HEK293 (cell line): ENCODE measurements at regions not wholly inside any gene's neighbourhood (a gene's known extent, or its start where the extent isn't known, plus 50 kb on each side); places are given as distances from the start of the nearest gene placed in this dataset.

Source experiments
- CTCF ChIA-PET: fragments of 350-600 bp; formaldehyde crosslinking; extraction: SDS; loops from one replicate; lab custom pipeline; 2021; ENCODE audit warnings: antibody characterized with exemption; lab: Yijun Ruan, JAX
- POLR2A ChIA-PET: fragments of 300-600 bp; formaldehyde crosslinking; extraction: SDS; loops from one replicate; lab custom pipeline; 2020; ENCODE audit warnings: antibody characterized with exemption, inconsistent platforms; lab: Yijun Ruan, JAX
- H3K27ac ChIP-seq: fragments of 200-500 bp; sonication (Bioruptor generic); 2 replicates; pipeline ENCODE4 v1.5.1; 2014; ENCODE audit warnings: low read depth, low read length, control low read depth, inconsistent platforms; ENCODE audit errors: extremely low read depth
- H3K36me3 ChIP-seq, 2 experiments: fragments of 200-500 bp in 1 of 2; sonication (Bioruptor generic) in 1 of 2; 1 replicate in 1 of 2; 2 replicates in 1 of 2; pipeline ENCODE4 v1.5.1; 2014 to 2017; ENCODE audit warnings: inconsistent platforms in 2 of 2, low read length in 2 of 2; ENCODE audit not compliant: control insufficient read depth in 2 of 2, insufficient read depth in 1 of 2
- H3K4me1 ChIP-seq: fragments of 200-500 bp; sonication (Bioruptor generic); 2 replicates; pipeline ENCODE4 v1.5.1; 2014; ENCODE audit warnings: mild to moderate bottlenecking, low read length, inconsistent platforms; ENCODE audit not compliant: control insufficient read depth, insufficient read depth
- H3K4me3 ChIP-seq: 2 replicates; pipeline ENCODE4 v1.5.1; 2011; ENCODE audit warnings: low read depth, mild to moderate bottlenecking, control low read depth, low read length, moderate library complexity
- H3K9me3 ChIP-seq: fragments of 200-500 bp; sonication (Bioruptor generic); 2 replicates; pipeline ENCODE4 v1.5.1; 2014; ENCODE audit warnings: low read depth, low read length, inconsistent platforms; ENCODE audit not compliant: control insufficient read depth, insufficient read depth
- HOXA7 ChIP-seq: sonication (generic); formaldehyde crosslinking; IDR thresholded peaks from 2 replicates; pipeline ENCODE4 v1.8.1; 2022; ENCODE audit warnings: missing genetic modification reagents, borderline replicate concordance
- KLF8 ChIP-seq: fragments of 450-650 bp; formaldehyde crosslinking; IDR thresholded peaks from 2 replicates; pipeline ENCODE4 v1.5.1; 2016; ENCODE audit warnings: missing biosample characterization, missing genetic modification characterization
- MEIS1 ChIP-seq: sonication (generic); formaldehyde crosslinking; IDR thresholded peaks from 2 replicates; pipeline ENCODE4 v1.8.1; 2022; ENCODE audit warnings: missing genetic modification reagents, mild to moderate bottlenecking, borderline replicate concordance
- PBX3 ChIP-seq: sonication (generic); formaldehyde crosslinking; IDR thresholded peaks from 2 replicates; pipeline ENCODE4 v1.8.1; 2022; ENCODE audit warnings: mild to moderate bottlenecking, moderate library complexity, missing genetic modification reagents
- PRDM1 ChIP-seq: fragments of 450-650 bp; formaldehyde crosslinking; IDR thresholded peaks from 2 replicates; pipeline ENCODE4; 2016; ENCODE audit warnings: missing biosample characterization, missing genetic modification characterization
- SP7 ChIP-seq: fragments of 450-650 bp; formaldehyde crosslinking; IDR thresholded peaks from 2 replicates; pipeline ENCODE4 v1.5.1; 2016; ENCODE audit warnings: missing biosample characterization, missing genetic modification characterization
- ZBTB20 ChIP-seq: fragments of 450-650 bp; formaldehyde crosslinking; IDR thresholded peaks from 2 replicates; pipeline ENCODE4 v1.5.1; 2016; ENCODE audit warnings: missing biosample characterization, missing genetic modification characterization
- ZNF121 ChIP-seq: fragments of 450-650 bp; formaldehyde crosslinking; IDR thresholded peaks from 2 replicates; pipeline ENCODE4 v1.5.1; 2016; ENCODE audit warnings: missing biosample characterization, missing genetic modification characterization
- ZNF16 ChIP-seq: fragments of 450-650 bp; formaldehyde crosslinking; IDR thresholded peaks from 2 replicates; pipeline ENCODE4 v1.5.1; 2016; ENCODE audit warnings: low read depth, missing biosample characterization, missing genetic modification characterization
- ZNF223 ChIP-seq: fragments of 450-650 bp; formaldehyde crosslinking; IDR thresholded peaks from 2 replicates; pipeline ENCODE4 v1.5.1; 2016; ENCODE audit warnings: missing biosample characterization, missing genetic modification characterization
- ZNF274 ChIP-seq, 2 experiments: fragments of 200-500 bp in 1 of 2; fragments of 450-650 bp in 1 of 2; sonication (Bioruptor generic) in 1 of 2; formaldehyde crosslinking in 1 of 2; IDR thresholded peaks; 2 replicates each; pipeline versions ENCODE4 v1.5.1 to v1.6.1; 2014 to 2016; ENCODE audit warnings: borderline replicate concordance in 1 of 2, inconsistent platforms in 1 of 2, low read length in 1 of 2, missing biosample characterization in 1 of 2, missing genetic modification characterization in 1 of 2
- ZNF335 ChIP-seq: fragments of 450-650 bp; formaldehyde crosslinking; conservative IDR thresholded peaks from 2 replicates; pipeline ENCODE4 v1.5.1; 2016; ENCODE audit warnings: missing biosample characterization, missing genetic modification characterization
- ZNF341 ChIP-seq: fragments of 450-650 bp; formaldehyde crosslinking; IDR thresholded peaks from 2 replicates; pipeline ENCODE4; 2016; ENCODE audit warnings: low read depth, missing biosample characterization, missing genetic modification characterization
- ZNF561 ChIP-seq: fragments of 450-650 bp; IDR thresholded peaks from 2 replicates; pipeline ENCODE4 v1.5.1; 2018; ENCODE audit warnings: missing biosample characterization, missing genetic modification characterization, borderline replicate concordance
- ZNF830 ChIP-seq: fragments of 450-650 bp; IDR thresholded peaks from 2 replicates; pipeline ENCODE4 v1.5.0; 2018; ENCODE audit warnings: missing biosample characterization, missing genetic modification characterization, low read depth, mild to moderate bottlenecking, moderate library complexity
- TF ChIP-seq, protein P1 (sequence below): fragments of 450-650 bp; formaldehyde crosslinking; IDR thresholded peaks from 2 replicates; pipeline ENCODE4 v1.5.1; 2016; ENCODE audit warnings: missing biosample characterization, missing genetic modification characterization
- TF ChIP-seq, protein P2 (sequence below): fragments of 450-650 bp; formaldehyde crosslinking; IDR thresholded peaks from 2 replicates; pipeline ENCODE4 v1.5.1; 2017; ENCODE audit warnings: missing biosample characterization, mild to moderate bottlenecking, missing genetic modification characterization, moderate library complexity
- TF ChIP-seq, protein P3 (sequence below): fragments of 450-650 bp; formaldehyde crosslinking; IDR thresholded peaks from 2 replicates; pipeline ENCODE4 v1.5.1; 2017; ENCODE audit warnings: missing biosample characterization, missing genetic modification characterization

- TF ChIP-seq, protein P1, sequence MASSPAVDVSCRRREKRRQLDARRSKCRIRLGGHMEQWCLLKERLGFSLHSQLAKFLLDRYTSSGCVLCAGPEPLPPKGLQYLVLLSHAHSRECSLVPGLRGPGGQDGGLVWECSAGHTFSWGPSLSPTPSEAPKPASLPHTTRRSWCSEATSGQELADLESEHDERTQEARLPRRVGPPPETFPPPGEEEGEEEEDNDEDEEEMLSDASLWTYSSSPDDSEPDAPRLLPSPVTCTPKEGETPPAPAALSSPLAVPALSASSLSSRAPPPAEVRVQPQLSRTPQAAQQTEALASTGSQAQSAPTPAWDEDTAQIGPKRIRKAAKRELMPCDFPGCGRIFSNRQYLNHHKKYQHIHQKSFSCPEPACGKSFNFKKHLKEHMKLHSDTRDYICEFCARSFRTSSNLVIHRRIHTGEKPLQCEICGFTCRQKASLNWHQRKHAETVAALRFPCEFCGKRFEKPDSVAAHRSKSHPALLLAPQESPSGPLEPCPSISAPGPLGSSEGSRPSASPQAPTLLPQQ (tag by site-specific recombination), result peak; percentile 53; the same call in 1 of the 2 replicates
- TF ChIP-seq, protein P2, sequence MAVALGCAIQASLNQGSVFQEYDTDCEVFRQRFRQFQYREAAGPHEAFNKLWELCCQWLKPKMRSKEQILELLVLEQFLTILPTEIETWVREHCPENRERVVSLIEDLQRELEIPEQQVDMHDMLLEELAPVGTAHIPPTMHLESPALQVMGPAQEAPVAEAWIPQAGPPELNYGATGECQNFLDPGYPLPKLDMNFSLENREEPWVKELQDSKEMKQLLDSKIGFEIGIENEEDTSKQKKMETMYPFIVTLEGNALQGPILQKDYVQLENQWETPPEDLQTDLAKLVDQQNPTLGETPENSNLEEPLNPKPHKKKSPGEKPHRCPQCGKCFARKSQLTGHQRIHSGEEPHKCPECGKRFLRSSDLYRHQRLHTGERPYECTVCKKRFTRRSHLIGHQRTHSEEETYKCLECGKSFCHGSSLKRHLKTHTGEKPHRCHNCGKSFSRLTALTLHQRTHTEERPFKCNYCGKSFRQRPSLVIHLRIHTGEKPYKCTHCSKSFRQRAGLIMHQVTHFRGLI (tag by site-specific recombination), result peak; percentile 73; the same call in 1 of the 2 replicates
- TF ChIP-seq, protein P3, sequence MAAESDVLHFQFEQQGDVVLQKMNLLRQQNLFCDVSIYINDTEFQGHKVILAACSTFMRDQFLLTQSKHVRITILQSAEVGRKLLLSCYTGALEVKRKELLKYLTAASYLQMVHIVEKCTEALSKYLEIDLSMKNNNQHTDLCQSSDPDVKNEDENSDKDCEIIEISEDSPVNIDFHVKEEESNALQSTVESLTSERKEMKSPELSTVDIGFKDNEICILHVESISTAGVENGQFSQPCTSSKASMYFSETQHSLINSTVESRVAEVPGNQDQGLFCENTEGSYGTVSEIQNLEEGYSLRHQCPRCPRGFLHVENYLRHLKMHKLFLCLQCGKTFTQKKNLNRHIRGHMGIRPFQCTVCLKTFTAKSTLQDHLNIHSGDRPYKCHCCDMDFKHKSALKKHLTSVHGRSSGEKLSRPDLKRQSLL, result no peak
- TF ChIP-seq KLF8 (tag by site-specific recombination), result peak; percentile 87
Observed at GRCh38 chr14:76956316-76957090, 72.0 kb downstream of the IRF2BPL start (continued).

- ChIA-PET CTCF (interaction anchor here (0.7 to 4.5 kb wide), 9 partner anchors 8 to 97 kb away, joined by 3 to 28 read pairs (median 4); no protein-coding TSS in a partner anchor), POLR2A (interaction anchor here (0.9 to 2.7 kb wide), 2 partner anchors 8 to 72 kb away, joined by 3 to 12 read pairs; no protein-coding TSS in a partner anchor)
- peak overlapping the region; percentile 30 for H3K4me3 ChIP-seq
- peak overlapping the region; percentile 95 for H3K27ac ChIP-seq
- TF ChIP-seq ZNF561 (tag by site-specific recombination), result no peak
- peak; percentile 15; the same call in 1 of the 2 replicates for TF ChIP-seq SP7
- TF ChIP-seq PBX3, result no peak
- TF ChIP-seq, protein P3, result no peak
- TF ChIP-seq MEIS1 (CRISPR knock-in tag), result no peak
- peak; percentile 95 for TF ChIP-seq ZNF341 (tag by site-specific recombination)
- 0 out of 2 replicates have a peak, but pooled peaks have one; percentile 4 for TF ChIP-seq PRDM1
- TF ChIP-seq ZNF16 (tag by site-specific recombination), result no peak
- peak; percentile 79 for TF ChIP-seq ZNF335 (tag by site-specific recombination)
- TF ChIP-seq ZNF830 (tag by site-specific recombination), result no peak
- no peak for TF ChIP-seq HOXA7 (CRISPR knock-in tag)
- TF ChIP-seq ZBTB20 (tag by site-specific recombination), result peak; percentile 90
- no peak for TF ChIP-seq ZNF121 (tag by site-specific recombination)
- no peak for TF ChIP-seq ZNF274 (IDR thresholded peaks at IDR 0.05; ENCODE audit: low read length)
- no peak for TF ChIP-seq ZNF274 (tag by site-specific recombination; IDR thresholded peaks at IDR 0.05; ENCODE audit: borderline replicate concordance)
- TF ChIP-seq ZNF223 (tag by site-specific recombination), result no peak
- no peaks in the 10 kb centered on the region for H3K9me3 ChIP-seq
- H3K36me3 ChIP-seq, result no peaks in the 10 kb centered on the region
- H3K4me1 ChIP-seq, result peaks cover 19% of the 10 kb centered on the region
Observed at GRCh38 chr14:76955575-76956315, 72.8 kb downstream of the IRF2BPL start.
